ENCODE measurements at regions not wholly inside any gene's neighbourhood (a gene's known extent, or its start where the extent isn't known, plus 50 kb on each side); places are given as distances from the start of the nearest gene placed in this dataset.

DNA sequence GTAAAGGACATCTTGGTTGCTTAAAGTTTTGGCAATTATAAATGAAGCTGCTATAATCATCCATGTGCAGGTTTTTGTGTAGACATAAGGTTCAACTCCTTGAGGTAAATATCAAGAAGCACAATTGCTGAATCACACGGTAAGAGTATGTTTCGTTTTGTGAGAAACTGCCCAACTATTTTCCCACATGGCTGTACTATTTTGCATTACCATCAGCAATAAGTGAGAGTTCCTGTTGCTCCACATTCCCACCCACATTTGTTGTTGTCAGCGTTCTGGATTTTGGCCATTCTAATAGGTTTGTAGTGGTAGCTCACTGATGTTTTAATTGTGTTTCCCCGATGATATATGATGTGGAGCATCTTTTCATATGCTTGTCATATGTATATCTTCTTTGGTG, 118.5 kb upstream of the KCNMB2 start:
- TF ChIP-seq, protein P1, sequence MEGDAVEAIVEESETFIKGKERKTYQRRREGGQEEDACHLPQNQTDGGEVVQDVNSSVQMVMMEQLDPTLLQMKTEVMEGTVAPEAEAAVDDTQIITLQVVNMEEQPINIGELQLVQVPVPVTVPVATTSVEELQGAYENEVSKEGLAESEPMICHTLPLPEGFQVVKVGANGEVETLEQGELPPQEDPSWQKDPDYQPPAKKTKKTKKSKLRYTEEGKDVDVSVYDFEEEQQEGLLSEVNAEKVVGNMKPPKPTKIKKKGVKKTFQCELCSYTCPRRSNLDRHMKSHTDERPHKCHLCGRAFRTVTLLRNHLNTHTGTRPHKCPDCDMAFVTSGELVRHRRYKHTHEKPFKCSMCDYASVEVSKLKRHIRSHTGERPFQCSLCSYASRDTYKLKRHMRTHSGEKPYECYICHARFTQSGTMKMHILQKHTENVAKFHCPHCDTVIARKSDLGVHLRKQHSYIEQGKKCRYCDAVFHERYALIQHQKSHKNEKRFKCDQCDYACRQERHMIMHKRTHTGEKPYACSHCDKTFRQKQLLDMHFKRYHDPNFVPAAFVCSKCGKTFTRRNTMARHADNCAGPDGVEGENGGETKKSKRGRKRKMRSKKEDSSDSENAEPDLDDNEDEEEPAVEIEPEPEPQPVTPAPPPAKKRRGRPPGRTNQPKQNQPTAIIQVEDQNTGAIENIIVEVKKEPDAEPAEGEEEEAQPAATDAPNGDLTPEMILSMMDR (conservative IDR thresholded peaks at IDR 0.05; ENCODE audit: low read depth): no peak
- DNase-seq (ENCODE audit: low spot score): no peak
- H3K27ac ChIP-seq: no peak overlapping the region
- POLR2A ChIA-PET (ENCODE audit: low non-redundant PET): no interaction called here
- CTCF ChIA-PET: interaction anchor here (0.7 kb wide), 1 partner anchor 899 kb away, joined by 3 read pairs; no protein-coding TSS in a partner anchor

DNA sequence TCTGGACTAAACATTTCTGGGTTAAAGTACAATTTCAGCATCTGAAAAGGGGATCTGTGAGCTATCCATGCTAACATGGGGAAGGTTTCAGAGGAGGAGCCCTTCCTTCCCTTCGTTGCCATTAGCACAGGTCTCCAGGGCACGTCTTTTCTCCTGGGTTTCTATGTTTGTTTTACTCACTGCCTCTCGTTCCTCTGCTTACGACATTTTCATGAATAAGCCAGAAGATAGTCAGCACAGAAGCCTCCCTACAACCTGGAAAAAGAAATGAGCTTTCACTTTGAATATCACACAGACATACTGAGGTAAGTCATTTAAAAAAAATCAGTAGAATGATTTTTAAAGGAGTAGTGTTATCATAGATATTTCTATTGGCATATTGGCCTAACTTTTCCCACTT, 117.2 kb upstream of the KCNMB2 start:
- TF ChIP-seq, protein P1 (conservative IDR thresholded peaks at IDR 0.05; ENCODE audit: low read depth): no peak
- ChIA-PET CTCF (interaction anchor here (0.6 kb wide), 1 partner anchor 628 kb away, joined by 4 read pairs; no protein-coding TSS in a partner anchor), POLR2A (ENCODE audit: low non-redundant PET) (no interaction called here)
- no peak overlapping the region for H3K27ac ChIP-seq
- DNase-seq (ENCODE audit: low spot score): peak; percentile 10

GRCh38 chr3:178420033-178420432, 116.2 kb upstream of the KCNMB2 start:
- DNase-seq (ENCODE audit: low spot score): no peak
- POLR2A ChIA-PET (ENCODE audit: low non-redundant PET): no interaction called here

DNA sequence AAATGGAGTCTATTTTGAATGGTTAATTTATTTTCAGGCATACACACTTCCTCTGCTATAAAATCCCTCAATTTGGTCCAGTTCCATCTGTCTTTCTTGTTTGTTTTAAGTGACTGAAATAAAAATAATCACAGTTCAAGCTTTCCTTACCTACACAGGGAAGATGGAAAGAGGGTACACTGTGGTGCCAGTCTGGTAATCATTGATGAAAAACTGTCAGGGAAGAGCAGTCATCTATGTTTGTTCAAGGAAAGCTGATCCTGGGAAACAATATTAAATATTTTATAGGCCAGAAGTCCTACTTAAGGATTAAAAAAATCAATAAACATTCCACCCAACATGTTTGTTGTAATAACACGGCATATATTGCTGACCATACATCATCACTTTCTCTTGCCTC, 115.2 kb upstream of the KCNMB2 start:
- ChIA-PET CTCF (no interaction called here), POLR2A (ENCODE audit: low non-redundant PET) (no interaction called here)
- DNase-seq (ENCODE audit: low spot score): no peak
- TF ChIP-seq, protein P1 (conservative IDR thresholded peaks at IDR 0.05; ENCODE audit: low read depth): no peak
- H3K27ac ChIP-seq: no peak overlapping the region

More at GRCh38 chr3:178420033-178420432, 116.2 kb upstream of the KCNMB2 start:
- TF ChIP-seq, protein P1 (conservative IDR thresholded peaks at IDR 0.05; ENCODE audit: low read depth): no peak
- CTCF ChIA-PET: no interaction called here
- no peak overlapping the region for H3K27ac ChIP-seq

DNA sequence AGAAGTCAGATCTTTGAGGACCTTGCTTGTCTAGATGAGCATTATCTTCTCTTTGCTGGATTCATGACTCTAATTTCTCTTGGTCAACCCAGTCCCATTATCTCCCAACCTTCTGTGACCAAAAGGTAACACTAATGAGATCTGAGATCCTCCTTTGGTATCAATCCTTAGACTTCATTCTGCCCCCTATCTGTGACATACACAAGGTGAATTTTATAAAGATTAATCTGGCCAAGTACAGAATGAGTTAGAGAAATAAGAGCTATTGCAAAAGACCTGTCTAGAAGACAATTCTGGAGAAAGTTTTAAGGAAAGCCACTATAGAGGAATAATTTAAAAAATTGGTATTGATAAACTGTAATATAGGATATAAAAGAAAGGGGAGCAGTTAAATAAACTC, 113.8 kb upstream of the KCNMB2 start:
- TF ChIP-seq, protein P1 (conservative IDR thresholded peaks at IDR 0.05; ENCODE audit: low read depth): no peak
- CTCF ChIA-PET: no interaction called here
- DNase-seq (ENCODE audit: low spot score): no peak
- no peak overlapping the region for H3K27ac ChIP-seq
- POLR2A ChIA-PET (ENCODE audit: low non-redundant PET): no interaction called here

DNA sequence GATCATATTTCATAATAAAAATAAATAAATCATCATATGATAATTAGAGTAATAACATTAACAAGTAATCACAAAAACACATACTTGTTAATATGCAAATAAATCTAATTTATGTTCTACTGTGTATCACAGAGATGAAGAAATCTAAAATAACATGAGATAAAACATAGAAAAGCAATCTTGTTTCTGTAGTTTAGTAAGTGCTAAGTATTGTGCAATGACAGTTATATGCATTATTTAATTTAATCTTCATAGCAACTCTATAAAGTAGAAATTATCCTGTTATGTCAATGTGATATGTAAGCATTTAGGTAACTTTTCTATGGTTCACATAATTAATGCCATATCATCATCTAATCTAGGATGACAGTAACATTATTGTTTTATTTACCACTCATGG, 108.2 kb upstream of the KCNMB2 start:
- no peak for DNase-seq (ENCODE audit: low spot score)
- no peak overlapping the region for H3K27ac ChIP-seq
- TF ChIP-seq, protein P1 (conservative IDR thresholded peaks at IDR 0.05; ENCODE audit: low read depth): no peak
- ChIA-PET CTCF (no interaction called here), POLR2A (ENCODE audit: low non-redundant PET) (no interaction called here)

Data from RWPE1 (cell line).